Peyer's patch (tissue), 4 donors: ENCODE measurements at regions not wholly inside any gene's neighbourhood (a gene's known extent, or its start where the extent isn't known, plus 50 kb on each side); places are given as distances from the start of the nearest gene placed in this dataset.

ENCODE experiments used
- POLR2A ChIP-seq, 2 donors: fragments of 450-650 bp; IDR thresholded peaks; one replicate each; pipeline ENCODE4 v1.5.1; 2017; ENCODE audit warnings: antibody characterized with exemption in 2 of 2, mild to moderate bottlenecking in 2 of 2, moderate library complexity in 2 of 2
- TF ChIP-seq, protein P1 (sequence below), 6 experiments: fragments of 450-650 bp in 4 of 6; fragments of 200-600 bp in 2 of 6; sonication (generic) in 1 of 6; IDR thresholded peaks; one replicate each; pipeline ENCODE4 v1.5.1; 2017 to 2019; ENCODE audit warnings: antibody characterized with exemption in 6 of 6, mild to moderate bottlenecking in 3 of 6, moderate library complexity in 1 of 6

DNA sequence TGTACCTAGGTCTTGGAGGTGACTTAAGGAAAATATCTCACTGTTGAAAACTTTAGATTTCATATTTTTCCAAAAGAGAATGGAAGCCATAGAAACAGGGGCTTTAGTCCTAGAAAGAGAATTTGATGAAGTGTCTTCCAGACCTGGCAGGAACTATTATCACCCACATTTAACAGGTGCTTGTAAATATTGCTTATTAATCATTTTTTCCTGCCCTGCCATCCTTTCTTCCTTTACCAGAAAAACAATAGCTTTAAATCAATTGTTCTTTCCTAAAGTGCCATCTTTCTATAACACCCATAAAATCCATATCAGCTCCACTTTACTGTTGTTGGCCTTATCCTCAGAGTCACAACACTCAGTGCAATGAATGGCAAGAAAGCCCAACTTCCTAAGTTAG lies 350.9 kb downstream of the YTHDC2 start:
- TF ChIP-seq, protein P1, sequence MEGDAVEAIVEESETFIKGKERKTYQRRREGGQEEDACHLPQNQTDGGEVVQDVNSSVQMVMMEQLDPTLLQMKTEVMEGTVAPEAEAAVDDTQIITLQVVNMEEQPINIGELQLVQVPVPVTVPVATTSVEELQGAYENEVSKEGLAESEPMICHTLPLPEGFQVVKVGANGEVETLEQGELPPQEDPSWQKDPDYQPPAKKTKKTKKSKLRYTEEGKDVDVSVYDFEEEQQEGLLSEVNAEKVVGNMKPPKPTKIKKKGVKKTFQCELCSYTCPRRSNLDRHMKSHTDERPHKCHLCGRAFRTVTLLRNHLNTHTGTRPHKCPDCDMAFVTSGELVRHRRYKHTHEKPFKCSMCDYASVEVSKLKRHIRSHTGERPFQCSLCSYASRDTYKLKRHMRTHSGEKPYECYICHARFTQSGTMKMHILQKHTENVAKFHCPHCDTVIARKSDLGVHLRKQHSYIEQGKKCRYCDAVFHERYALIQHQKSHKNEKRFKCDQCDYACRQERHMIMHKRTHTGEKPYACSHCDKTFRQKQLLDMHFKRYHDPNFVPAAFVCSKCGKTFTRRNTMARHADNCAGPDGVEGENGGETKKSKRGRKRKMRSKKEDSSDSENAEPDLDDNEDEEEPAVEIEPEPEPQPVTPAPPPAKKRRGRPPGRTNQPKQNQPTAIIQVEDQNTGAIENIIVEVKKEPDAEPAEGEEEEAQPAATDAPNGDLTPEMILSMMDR (IDR thresholded peaks at IDR 0.05) = no peak
- TF ChIP-seq POLR2A (IDR thresholded peaks at IDR 0.05) = no peak
